H1 (cell line): ENCODE measurements at regions not wholly inside any gene's neighbourhood (a gene's known extent, or its start where the extent isn't known, plus 50 kb on each side); places are given as distances from the start of the nearest gene placed in this dataset.

ENCODE experiments used
- CBX8 ChIP-seq: fragments of 300-800, 300-1000 bp; sonication (generic); IDR thresholded peaks from 2 replicates; pipeline ENCODE4 v1.7.1; 2016; ENCODE audit warnings: low read depth, low read length, borderline replicate concordance
- CREB1 ChIP-seq: IDR thresholded peaks from 2 replicates; pipeline ENCODE4 v1.6.1; 2012; ENCODE audit warnings: inconsistent platforms
- MAFK ChIP-seq: IDR thresholded peaks from 2 replicates; pipeline ENCODE4 v1.6.1; 2012; ENCODE audit warnings: low read depth, mild to moderate bottlenecking, improper control_type of control experiment, low read length
- POLR2A ChIP-seq, 2 experiments: IDR thresholded peaks; 1 replicate in 1 of 2; 2 replicates in 1 of 2; pipeline ENCODE4 v1.6.1; 2011; ENCODE audit warnings: low read depth in 2 of 2, low read length in 2 of 2, mild to moderate bottlenecking in 2 of 2; ENCODE audit errors: control extremely low read depth in 1 of 2
- POLR2AphosphoS5 ChIP-seq: IDR thresholded peaks from 2 replicates; pipeline ENCODE4 v1.6.1; 2011; ENCODE audit warnings: low read depth, low read length
- RAD21 ChIP-seq, 2 experiments: IDR thresholded peaks in 1 of 2; conservative IDR thresholded peaks in 1 of 2; 2 replicates each; pipeline ENCODE4 v1.6.1; 2011; ENCODE audit warnings: low read depth in 2 of 2, low read length in 2 of 2, improper control_type of control experiment in 1 of 2, inconsistent platforms in 1 of 2, mild to moderate bottlenecking in 1 of 2, moderate library complexity in 1 of 2
- SUZ12 ChIP-seq: fragments of 200-600 bp; sonication (generic); IDR thresholded peaks from 2 replicates; pipeline ENCODE4 v1.6.1; 2012; ENCODE audit warnings: mild to moderate bottlenecking, inconsistent platforms, low read length, moderate library complexity, mixed read lengths
- TEAD4 ChIP-seq: IDR thresholded peaks from 2 replicates; pipeline ENCODE4 v1.6.1; 2012; ENCODE audit warnings: low read depth, low read length, inconsistent platforms, mixed read lengths
- TF ChIP-seq, protein P1 (sequence below), 3 experiments: IDR thresholded peaks; 1 replicate in 2 of 3; 2 replicates in 1 of 3; pipeline versions ENCODE4 v1.5.1 to v1.6.1; 2011; ENCODE audit warnings: low read length in 3 of 3, mild to moderate bottlenecking in 3 of 3, inconsistent platforms in 2 of 3, low read depth in 1 of 3, moderate library complexity in 1 of 3; ENCODE audit not compliant: insufficient read depth in 1 of 3; ENCODE audit errors: control extremely low read depth in 1 of 3

DNA sequence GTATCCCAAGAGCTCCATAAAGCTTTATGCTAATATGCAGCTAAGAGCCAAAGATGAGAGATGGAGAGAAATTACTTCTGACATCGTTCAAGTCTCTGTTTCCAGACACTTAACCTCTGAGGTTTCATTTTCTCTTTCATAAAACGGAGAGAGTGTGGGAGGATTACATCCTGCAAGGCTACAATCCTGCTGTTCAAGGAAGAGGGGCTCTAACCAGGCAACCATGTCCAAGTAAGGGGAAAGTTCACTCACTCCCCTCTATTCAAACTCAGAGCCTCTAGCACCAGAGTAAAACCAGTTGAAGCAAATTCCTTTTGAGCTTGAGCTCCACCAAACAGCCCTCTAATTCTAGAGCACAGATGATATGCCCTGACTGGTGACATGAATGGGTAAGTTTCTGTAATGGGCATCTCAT, 397.4 kb downstream of the NPIPA8 start:
- TF ChIP-seq CREB1, result no peak
- no peak for TF ChIP-seq POLR2A (IDR thresholded peaks at IDR 0.05; ENCODE audit: control extremely low read depth in 1 of 2, low read depth in 2 of 2, low read length in 2 of 2)
- no peak for TF ChIP-seq TEAD4
- TF ChIP-seq POLR2AphosphoS5, result no peak
- TF ChIP-seq RAD21 (IDR thresholded peaks at IDR 0.05 in 1 of 2, conservative IDR thresholded peaks at IDR 0.05 in 1 of 2; ENCODE audit: low read depth in 2 of 2, low read length in 2 of 2), result no peak
- no peak for TF ChIP-seq CBX8
- TF ChIP-seq MAFK, result no peak
- TF ChIP-seq, protein P1, sequence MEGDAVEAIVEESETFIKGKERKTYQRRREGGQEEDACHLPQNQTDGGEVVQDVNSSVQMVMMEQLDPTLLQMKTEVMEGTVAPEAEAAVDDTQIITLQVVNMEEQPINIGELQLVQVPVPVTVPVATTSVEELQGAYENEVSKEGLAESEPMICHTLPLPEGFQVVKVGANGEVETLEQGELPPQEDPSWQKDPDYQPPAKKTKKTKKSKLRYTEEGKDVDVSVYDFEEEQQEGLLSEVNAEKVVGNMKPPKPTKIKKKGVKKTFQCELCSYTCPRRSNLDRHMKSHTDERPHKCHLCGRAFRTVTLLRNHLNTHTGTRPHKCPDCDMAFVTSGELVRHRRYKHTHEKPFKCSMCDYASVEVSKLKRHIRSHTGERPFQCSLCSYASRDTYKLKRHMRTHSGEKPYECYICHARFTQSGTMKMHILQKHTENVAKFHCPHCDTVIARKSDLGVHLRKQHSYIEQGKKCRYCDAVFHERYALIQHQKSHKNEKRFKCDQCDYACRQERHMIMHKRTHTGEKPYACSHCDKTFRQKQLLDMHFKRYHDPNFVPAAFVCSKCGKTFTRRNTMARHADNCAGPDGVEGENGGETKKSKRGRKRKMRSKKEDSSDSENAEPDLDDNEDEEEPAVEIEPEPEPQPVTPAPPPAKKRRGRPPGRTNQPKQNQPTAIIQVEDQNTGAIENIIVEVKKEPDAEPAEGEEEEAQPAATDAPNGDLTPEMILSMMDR (IDR thresholded peaks at IDR 0.05; ENCODE audit: control extremely low read depth in 1 of 3, insufficient read depth in 1 of 3, low read depth in 1 of 3, low read length in 3 of 3), result no peak
- no peak for TF ChIP-seq SUZ12
